CD4-positive, alpha-beta T cell treated with Interleukin-6 at 100 ng/mL for 8 hours (primary cell): ENCODE measurements at regions not wholly inside any gene's neighbourhood (a gene's known extent, or its start where the extent isn't known, plus 50 kb on each side); places are given as distances from the start of the nearest gene placed in this dataset.

Experiments used
- DNase-seq: peaks from one replicate; pipeline ENCODE4 v3.0.0-alpha.2; 2020; ENCODE audit warnings: mixed read lengths, low spot score

- no peak for DNase-seq
Observed at GRCh38 chr9:28209130-28209529, 635.8 kb upstream of the C9orf72 start.

DNA sequence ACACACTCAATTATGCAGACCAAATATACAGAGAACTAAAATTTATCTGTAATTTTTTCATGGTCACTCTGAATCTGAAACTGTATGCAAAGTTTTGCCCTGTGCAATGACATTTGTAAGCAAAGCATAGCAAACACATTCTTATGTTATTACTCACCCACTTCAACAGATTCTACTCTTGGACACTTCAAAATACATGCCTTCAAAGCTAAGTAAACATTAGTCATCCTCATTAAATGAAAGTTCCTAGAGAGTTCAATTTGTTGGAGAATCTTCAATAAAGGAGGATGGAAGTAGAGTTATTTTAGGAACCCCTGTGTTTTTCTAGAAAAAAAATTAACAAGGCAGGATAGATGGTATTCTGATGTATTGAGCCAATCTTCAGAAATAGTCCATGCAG, 639.7 kb upstream of the C9orf72 start:
- no peak for DNase-seq

- DNase-seq = no peak
Observed at GRCh38 chr9:28215536-28216299, 642.4 kb upstream of the C9orf72 start.

- DNase-seq = no peak
Observed at GRCh38 chr9:28232686-28233085, 659.4 kb upstream of the C9orf72 start.

- no peak for DNase-seq
Observed at GRCh38 chr9:28234133-28234893, 661.0 kb upstream of the C9orf72 start.

DNA sequence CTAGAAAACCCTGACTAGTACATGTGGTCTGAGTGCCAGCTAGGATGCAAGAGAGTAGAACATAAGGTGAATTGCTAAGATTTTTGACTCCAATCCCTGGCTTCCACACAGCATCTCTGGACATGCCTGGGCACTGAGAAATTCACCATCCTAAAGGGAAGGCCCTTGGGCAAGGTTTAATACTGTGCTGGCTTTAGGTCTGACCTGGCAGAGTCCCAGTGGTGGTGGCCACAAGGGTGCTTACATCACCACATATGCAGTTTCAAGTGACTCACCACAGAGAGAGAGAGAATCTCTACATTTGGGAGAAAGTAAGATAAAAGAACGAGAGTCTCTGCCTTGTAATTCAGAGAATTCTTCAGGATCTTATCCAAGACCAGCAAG, 661.6 kb upstream of the C9orf72 start:
- no peak for DNase-seq

- DNase-seq = no peak
Observed at GRCh38 chr9:28249424-28249823, 676.1 kb upstream of the C9orf72 start.

- no peak for DNase-seq
Observed at GRCh38 chr9:28255174-28255573, 681.9 kb upstream of the C9orf72 start.

GRCh38 chr9:28260330-28260729, 687.0 kb upstream of the C9orf72 start:
- DNase-seq = no peak

- DNase-seq = no peak
Observed at GRCh38 chr9:28264368-28264767, 691.1 kb upstream of the C9orf72 start.

DNA sequence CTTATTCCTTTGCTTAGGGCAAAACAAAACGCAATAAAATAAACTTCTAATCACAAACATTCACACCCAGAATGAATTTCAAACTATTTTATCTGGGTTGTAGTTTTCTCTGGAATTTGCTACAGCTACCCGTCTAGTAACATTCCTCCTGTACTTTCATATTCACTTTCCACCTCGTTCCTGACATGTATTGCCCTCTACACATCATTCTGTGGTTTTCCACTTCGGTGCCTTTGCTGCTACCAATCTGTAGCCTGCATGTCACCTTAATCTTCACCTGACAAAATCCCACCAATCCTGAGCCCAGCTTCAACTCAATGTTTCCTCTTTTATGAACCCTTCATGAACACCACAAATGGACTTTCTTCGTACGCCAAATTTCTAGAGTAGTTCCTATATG, 694.1 kb upstream of the C9orf72 start:
- DNase-seq = no peak

DNA sequence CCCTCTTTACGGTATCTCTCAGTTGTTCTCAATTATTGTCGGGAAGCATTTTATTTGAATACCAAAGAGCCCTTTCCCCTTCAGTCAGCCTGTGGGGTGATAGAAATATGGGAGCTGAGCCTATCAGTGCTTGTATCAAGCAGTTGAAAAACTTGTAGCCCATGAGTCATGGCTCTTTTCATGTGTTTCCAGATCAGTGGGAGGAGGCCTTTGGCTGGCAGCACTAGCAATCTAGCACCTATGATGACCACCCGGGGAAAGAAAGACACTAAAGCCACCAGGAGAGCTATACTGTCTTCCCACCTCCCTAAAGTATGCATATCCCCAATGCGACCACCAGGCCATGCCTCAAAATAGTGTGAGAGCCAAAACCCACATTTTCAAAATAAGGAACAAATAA, 696.9 kb upstream of the C9orf72 start:
- DNase-seq = no peak

- DNase-seq = no peak
Observed at GRCh38 chr9:28272127-28272526, 698.8 kb upstream of the C9orf72 start.

DNA sequence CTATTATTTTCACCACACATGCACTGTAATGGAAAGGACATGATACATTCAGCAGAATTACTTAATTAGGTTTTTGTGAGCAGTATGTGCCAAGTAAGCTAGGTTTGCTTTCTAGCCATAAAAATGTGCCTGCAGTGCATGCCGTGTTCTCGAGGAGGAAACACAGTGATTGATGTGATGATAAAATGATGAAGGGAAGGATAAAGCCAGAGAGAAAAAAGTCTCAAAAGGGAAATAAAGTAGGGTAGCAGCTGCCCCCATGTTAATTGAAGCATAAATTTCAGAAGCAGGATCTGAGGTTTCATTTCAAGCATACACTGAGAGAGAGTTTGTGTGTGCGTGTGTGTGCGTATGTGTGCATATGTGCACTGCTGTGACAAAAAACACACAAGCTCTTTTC, 714.2 kb upstream of the C9orf72 start:
- DNase-seq = no peak

GRCh38 chr9:28289746-28290145, 716.5 kb upstream of the C9orf72 start:
- DNase-seq = no peak

DNA sequence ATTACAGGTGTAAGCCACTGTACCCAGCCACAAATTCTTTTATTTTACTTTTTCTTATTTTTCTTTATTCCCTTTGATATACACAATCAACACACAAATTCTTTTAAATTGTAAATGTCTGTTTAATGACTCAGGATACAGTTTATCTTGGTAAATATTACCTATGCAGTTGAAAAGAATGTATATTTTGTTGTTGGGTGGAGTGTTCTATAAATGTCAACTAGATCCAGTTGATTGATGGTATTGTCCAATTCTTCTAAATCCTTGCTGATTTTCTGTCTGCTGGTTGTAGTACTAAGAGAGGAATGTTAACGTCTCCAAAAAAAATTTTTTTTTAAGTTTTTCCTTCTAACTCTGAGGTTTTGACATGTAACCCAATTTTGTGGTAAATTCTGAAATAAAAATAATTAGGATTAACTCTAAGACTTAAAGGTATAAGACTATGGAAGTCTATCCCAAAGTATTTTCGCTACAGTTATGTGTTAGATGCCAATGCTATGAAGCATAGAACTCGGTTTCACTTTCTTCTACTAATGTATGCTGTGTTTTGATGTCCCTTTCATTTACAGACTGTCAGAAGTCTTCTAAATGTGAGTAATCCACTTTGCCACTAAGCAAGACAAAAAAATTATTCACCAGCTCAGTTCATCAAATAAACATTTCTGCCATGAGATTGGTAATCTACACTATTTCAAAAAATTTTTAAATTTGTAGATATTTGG, 720.2 kb upstream of the C9orf72 start:
- DNase-seq = no peak

DNA sequence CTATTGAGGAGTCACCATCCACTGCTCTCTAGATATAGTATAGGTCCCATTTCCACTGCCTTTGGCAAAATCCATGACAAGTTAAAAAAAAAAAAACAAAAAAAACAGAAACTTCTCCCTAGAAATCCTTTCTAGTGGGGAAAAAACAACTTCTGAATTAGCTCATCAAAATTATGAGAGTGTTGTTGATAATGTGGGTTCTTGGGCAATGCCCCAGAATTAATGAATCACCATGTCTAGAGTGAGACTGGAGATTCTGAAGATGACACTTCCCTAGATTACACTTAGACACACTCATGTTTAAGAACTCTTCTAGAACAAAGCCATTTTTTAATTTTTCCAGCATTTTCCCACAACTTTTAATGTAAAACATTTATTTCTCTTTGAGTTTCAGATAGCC, 728.0 kb upstream of the C9orf72 start:
- no peak for DNase-seq

GRCh38 chr9:28317745-28318144, 744.5 kb upstream of the C9orf72 start:
- DNase-seq = no peak

- no peak for DNase-seq
Observed at GRCh38 chr9:28318515-28318914, 745.2 kb upstream of the C9orf72 start.

DNA sequence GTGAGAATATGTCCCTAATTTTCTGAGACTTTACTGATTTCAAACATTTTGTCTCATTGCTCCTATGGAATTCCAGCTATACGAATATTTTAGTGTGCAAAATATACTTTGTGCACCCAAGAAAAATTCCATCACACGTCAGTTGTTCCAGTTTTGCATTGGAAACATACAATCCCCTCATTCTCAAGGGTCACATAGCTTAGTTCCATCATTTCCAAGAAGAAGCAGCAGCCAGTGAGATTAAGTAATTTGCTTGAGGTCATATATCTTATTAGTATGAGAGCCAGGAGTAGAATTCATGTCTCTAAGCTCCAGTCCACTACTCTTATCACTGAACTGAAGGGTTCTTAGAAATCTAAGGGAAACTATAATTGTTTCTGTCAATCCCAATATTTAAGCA, 746.7 kb upstream of the C9orf72 start:
- no peak for DNase-seq

DNA sequence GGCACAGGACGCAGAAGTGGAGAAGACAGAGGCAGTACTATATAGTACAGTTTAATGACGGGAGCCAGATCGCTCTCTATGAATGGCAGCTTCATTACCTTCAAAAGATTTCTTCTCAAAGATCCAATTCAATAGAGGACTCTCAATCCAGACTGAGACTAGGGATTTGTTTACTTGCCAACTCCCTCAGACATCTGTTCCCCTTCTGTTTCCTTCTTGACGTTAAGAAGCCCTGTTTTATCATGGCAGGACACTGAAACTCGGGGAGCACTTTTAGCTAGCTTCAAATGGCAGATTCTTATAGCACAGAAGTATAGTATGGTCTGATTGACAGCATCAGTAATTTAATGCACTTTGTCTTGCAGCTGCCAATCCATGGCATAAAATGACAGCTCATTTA, 747.3 kb upstream of the C9orf72 start:
- no peak for DNase-seq

DNA sequence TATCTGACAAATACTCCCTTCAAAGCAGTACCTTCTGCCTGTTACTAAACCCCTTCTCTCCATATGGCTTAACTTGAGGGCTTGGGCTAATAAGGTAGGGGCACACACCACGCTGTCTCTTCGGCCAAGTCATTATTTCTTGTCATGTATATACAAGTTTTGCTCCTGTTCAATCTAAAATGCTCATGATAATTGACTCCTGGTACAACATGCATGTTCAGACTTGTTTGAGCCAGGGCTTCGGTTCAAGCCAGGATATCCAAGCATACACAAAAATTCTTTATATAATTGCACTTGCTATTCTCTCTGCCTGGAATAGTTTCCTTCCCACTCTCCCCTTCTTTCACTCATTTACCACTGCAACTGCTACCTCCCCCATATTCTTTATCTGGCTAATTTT, 756.0 kb upstream of the C9orf72 start:
- DNase-seq = no peak

- DNase-seq = no peak
Observed at GRCh38 chr9:28332648-28333047, 759.4 kb upstream of the C9orf72 start.
